ENCODE measurements at regions not wholly inside any gene's neighbourhood (a gene's known extent, or its start where the extent isn't known, plus 50 kb on each side); places are given as distances from the start of the nearest gene placed in this dataset.
A peak's percentile ranks its signal among the peaks of the same experiment; 100 is the strongest.

- no peaks in the 10 kb centered on the region for H3K9me3 ChIP-seq (ENCODE audit: control extremely low read depth in 1 of 5, control insufficient read depth in 4 of 5, insufficient read depth in 2 of 5, low read depth in 1 of 5, low read length in 4 of 5)
- H3K36me3 ChIP-seq (ENCODE audit: control insufficient read depth in 4 of 4, insufficient read depth in 4 of 4, low read length in 3 of 4) = no peaks in the 10 kb centered on the region
- no peak overlapping the region for H3K4me3 ChIP-seq (ENCODE audit: control insufficient read depth in 1 of 7, extremely low read depth in 1 of 7, insufficient read depth in 4 of 7, low read depth in 2 of 7, low read length in 6 of 7)
- H3K27me3 ChIP-seq (replicated peaks in 2 of 5; ENCODE audit: control insufficient read depth in 4 of 5, insufficient read depth in 5 of 5, low read length in 4 of 5) = no peaks in the 10 kb centered on the region
- no peak overlapping the region for H3K27ac ChIP-seq (ENCODE audit: insufficient read depth in 1 of 2, low read depth in 1 of 2, low read length in 2 of 2, poor library complexity in 1 of 2, severe bottlenecking in 2 of 2)
- no peaks in the 10 kb centered on the region for H3K4me1 ChIP-seq (ENCODE audit: control extremely low read depth in 1 of 4, control insufficient read depth in 4 of 4, insufficient read depth in 4 of 4, low read length in 3 of 4)
- WGBS (ENCODE audit: insufficient coverage) = no CpG with 5 or more reads among the region's 2 CpGs
- DNase-seq = no peak
- ChIA-PET POLR2A (no interaction called here), CTCF (no interaction called here)
These were observed 1344.4 kb upstream of the CELF4 start for GRCh38 chr18:38909972-38910371.

DNA sequence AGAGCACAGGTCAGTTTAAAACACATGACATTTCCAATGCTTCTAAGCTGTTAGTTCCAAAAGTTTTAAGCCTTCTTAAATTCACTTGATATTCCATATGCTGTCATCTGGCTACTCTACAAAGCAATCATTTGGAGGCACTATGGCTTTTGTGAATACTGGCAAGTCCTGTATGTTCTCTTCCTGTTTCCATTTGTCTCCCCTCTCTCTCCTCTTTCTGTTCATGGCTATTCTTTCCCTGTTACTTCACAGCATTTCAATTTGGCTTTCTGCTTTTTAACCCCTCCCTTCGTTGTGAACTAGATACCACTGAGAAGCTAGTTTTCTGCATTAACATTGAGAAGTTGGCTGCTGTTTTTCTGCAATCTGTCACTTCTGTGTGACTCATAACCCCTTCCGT is 1337.2 kb upstream of the CELF4 start:
- H3K36me3 ChIP-seq (ENCODE audit: control insufficient read depth in 4 of 4, insufficient read depth in 4 of 4, low read length in 3 of 4) = no peaks in the 10 kb centered on the region
- no peak for DNase-seq
- H3K4me1 ChIP-seq (ENCODE audit: control extremely low read depth in 1 of 4, control insufficient read depth in 4 of 4, insufficient read depth in 4 of 4, low read length in 3 of 4) = no peaks in the 10 kb centered on the region
- no peaks in the 10 kb centered on the region for H3K27me3 ChIP-seq (replicated peaks in 2 of 5; ENCODE audit: control insufficient read depth in 4 of 5, insufficient read depth in 5 of 5, low read length in 4 of 5)
- H3K9me3 ChIP-seq (ENCODE audit: control extremely low read depth in 1 of 5, control insufficient read depth in 4 of 5, insufficient read depth in 2 of 5, low read depth in 1 of 5, low read length in 4 of 5) = no peaks in the 10 kb centered on the region
- 73% methylated on average over 2 of the region's 2 CpGs for WGBS (ENCODE audit: insufficient coverage)
- H3K27ac ChIP-seq (ENCODE audit: insufficient read depth in 1 of 2, low read depth in 1 of 2, low read length in 2 of 2, poor library complexity in 1 of 2, severe bottlenecking in 2 of 2) = no peak overlapping the region
- H3K4me3 ChIP-seq (ENCODE audit: control insufficient read depth in 1 of 7, extremely low read depth in 1 of 7, insufficient read depth in 4 of 7, low read depth in 2 of 7, low read length in 6 of 7) = no peak overlapping the region
- CTCF ChIA-PET = interaction anchor here (0.9 kb wide), 1 partner anchor 23 kb away, joined by 3 read pairs; no protein-coding TSS in a partner anchor
- POLR2A ChIA-PET = no interaction called here

- Histone ChIP-seq H3K4me3 (ENCODE audit: control insufficient read depth in 1 of 7, extremely low read depth in 1 of 7, insufficient read depth in 4 of 7, low read depth in 2 of 7, low read length in 6 of 7) (no peak overlapping the region), H3K27ac (ENCODE audit: insufficient read depth in 1 of 2, low read depth in 1 of 2, low read length in 2 of 2, poor library complexity in 1 of 2, severe bottlenecking in 2 of 2) (no peak overlapping the region), H3K36me3 (ENCODE audit: control insufficient read depth in 4 of 4, insufficient read depth in 4 of 4, low read length in 3 of 4) (no peaks in the 10 kb centered on the region), H3K27me3 (replicated peaks in 2 of 5; ENCODE audit: control insufficient read depth in 4 of 5, insufficient read depth in 5 of 5, low read length in 4 of 5) (no peaks in the 10 kb centered on the region), H3K4me1 (ENCODE audit: control extremely low read depth in 1 of 4, control insufficient read depth in 4 of 4, insufficient read depth in 4 of 4, low read length in 3 of 4) (no peaks in the 10 kb centered on the region), H3K9me3 (ENCODE audit: control extremely low read depth in 1 of 5, control insufficient read depth in 4 of 5, insufficient read depth in 2 of 5, low read depth in 1 of 5, low read length in 4 of 5) (peaks cover 0 to 2% (median 0%) of the 10 kb centered on the region in 5 experiments)
- no peak for DNase-seq
- WGBS (ENCODE audit: insufficient coverage) = 100% methylated on average over 3 of the region's 4 CpGs
- POLR2A ChIA-PET = no interaction called here
- CTCF ChIA-PET = no interaction called here
These were observed 1334.8 kb upstream of the CELF4 start for GRCh38 chr18:38900445-38900844.

GRCh38 chr18:38900031-38900430 is 1334.4 kb upstream of the CELF4 start:
- no peak overlapping the region for H3K27ac ChIP-seq (ENCODE audit: insufficient read depth in 1 of 2, low read depth in 1 of 2, low read length in 2 of 2, poor library complexity in 1 of 2, severe bottlenecking in 2 of 2)
- no peaks in the 10 kb centered on the region for H3K36me3 ChIP-seq (ENCODE audit: control insufficient read depth in 4 of 4, insufficient read depth in 4 of 4, low read length in 3 of 4)
- no peak overlapping the region for H3K4me3 ChIP-seq (ENCODE audit: control insufficient read depth in 1 of 7, extremely low read depth in 1 of 7, insufficient read depth in 4 of 7, low read depth in 2 of 7, low read length in 6 of 7)
- peaks cover 0 to 2% (median 0%) of the 10 kb centered on the region in 5 experiments for H3K9me3 ChIP-seq (ENCODE audit: control extremely low read depth in 1 of 5, control insufficient read depth in 4 of 5, insufficient read depth in 2 of 5, low read depth in 1 of 5, low read length in 4 of 5)
- H3K27me3 ChIP-seq (replicated peaks in 2 of 5; ENCODE audit: control insufficient read depth in 4 of 5, insufficient read depth in 5 of 5, low read length in 4 of 5) = no peaks in the 10 kb centered on the region
- no peaks in the 10 kb centered on the region for H3K4me1 ChIP-seq (ENCODE audit: control extremely low read depth in 1 of 4, control insufficient read depth in 4 of 4, insufficient read depth in 4 of 4, low read length in 3 of 4)
- peak; percentile 1 to 41 (median 21) for DNase-seq
- POLR2A ChIA-PET = no interaction called here
- no CpG with 5 or more reads among the region's 2 CpGs for WGBS (ENCODE audit: insufficient coverage)
- CTCF ChIA-PET = no interaction called here

GRCh38 chr18:38899252-38899651 is 1333.7 kb upstream of the CELF4 start:
- ChIA-PET POLR2A (no interaction called here), CTCF (no interaction called here)
- Histone ChIP-seq H3K4me1 (ENCODE audit: control extremely low read depth in 1 of 4, control insufficient read depth in 4 of 4, insufficient read depth in 4 of 4, low read length in 3 of 4) (no peaks in the 10 kb centered on the region), H3K27me3 (replicated peaks in 2 of 5; ENCODE audit: control insufficient read depth in 4 of 5, insufficient read depth in 5 of 5, low read length in 4 of 5) (no peaks in the 10 kb centered on the region), H3K27ac (ENCODE audit: insufficient read depth in 1 of 2, low read depth in 1 of 2, low read length in 2 of 2, poor library complexity in 1 of 2, severe bottlenecking in 2 of 2) (no peak overlapping the region), H3K36me3 (ENCODE audit: control insufficient read depth in 4 of 4, insufficient read depth in 4 of 4, low read length in 3 of 4) (no peaks in the 10 kb centered on the region), H3K4me3 (ENCODE audit: control insufficient read depth in 1 of 7, extremely low read depth in 1 of 7, insufficient read depth in 4 of 7, low read depth in 2 of 7, low read length in 6 of 7) (no peak overlapping the region), H3K9me3 (ENCODE audit: control extremely low read depth in 1 of 5, control insufficient read depth in 4 of 5, insufficient read depth in 2 of 5, low read depth in 1 of 5, low read length in 4 of 5) (peaks cover 0 to 2% (median 0%) of the 10 kb centered on the region in 5 experiments)
- 95% methylated on average over 2 of the region's 2 CpGs for WGBS (ENCODE audit: insufficient coverage)
- no peak for DNase-seq

GRCh38 chr18:38898167-38898566 is 1332.6 kb upstream of the CELF4 start:
- no peak overlapping the region for H3K4me3 ChIP-seq (ENCODE audit: control insufficient read depth in 1 of 7, extremely low read depth in 1 of 7, insufficient read depth in 4 of 7, low read depth in 2 of 7, low read length in 6 of 7)
- H3K27me3 ChIP-seq (replicated peaks in 2 of 5; ENCODE audit: control insufficient read depth in 4 of 5, insufficient read depth in 5 of 5, low read length in 4 of 5) = no peaks in the 10 kb centered on the region
- 92% methylated on average over 3 of the region's 3 CpGs for whole genome bisulfite sequencing (ENCODE audit: insufficient coverage)
- no peaks in the 10 kb centered on the region for H3K4me1 ChIP-seq (ENCODE audit: control extremely low read depth in 1 of 4, control insufficient read depth in 4 of 4, insufficient read depth in 4 of 4, low read length in 3 of 4)
- H3K27ac ChIP-seq (ENCODE audit: insufficient read depth in 1 of 2, low read depth in 1 of 2, low read length in 2 of 2, poor library complexity in 1 of 2, severe bottlenecking in 2 of 2) = no peak overlapping the region
- ChIA-PET CTCF (no interaction called here), POLR2A (no interaction called here)
- peaks cover 0 to 2% (median 0%) of the 10 kb centered on the region in 4 experiments for H3K36me3 ChIP-seq (ENCODE audit: control insufficient read depth in 4 of 4, insufficient read depth in 4 of 4, low read length in 3 of 4)
- peaks cover 0 to 2% (median 0%) of the 10 kb centered on the region in 5 experiments for H3K9me3 ChIP-seq (ENCODE audit: control extremely low read depth in 1 of 5, control insufficient read depth in 4 of 5, insufficient read depth in 2 of 5, low read depth in 1 of 5, low read length in 4 of 5)
- no peak for DNase-seq

DNA sequence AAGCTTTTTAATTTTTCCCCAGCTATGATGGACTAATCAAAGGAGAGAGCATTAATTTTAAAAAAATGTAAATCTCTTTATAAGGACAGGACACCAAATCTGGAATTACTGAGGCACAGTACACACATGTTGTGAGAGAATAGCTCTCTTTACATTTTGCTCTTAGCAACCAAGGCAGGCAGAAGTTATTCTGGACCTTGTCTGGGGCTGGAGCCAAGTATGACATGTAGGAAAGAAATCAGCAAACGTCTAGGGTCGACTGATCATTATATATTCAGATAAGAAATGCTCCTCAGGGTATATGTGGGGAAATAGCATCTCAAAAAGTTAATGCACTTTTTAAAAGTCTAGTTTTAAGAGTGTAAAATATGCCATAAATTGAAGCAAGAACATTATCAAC is 1330.0 kb upstream of the CELF4 start:
- Histone ChIP-seq H3K4me3 (ENCODE audit: control insufficient read depth in 1 of 7, extremely low read depth in 1 of 7, insufficient read depth in 4 of 7, low read depth in 2 of 7, low read length in 6 of 7) (no peak overlapping the region), H3K27me3 (replicated peaks in 2 of 5; ENCODE audit: control insufficient read depth in 4 of 5, insufficient read depth in 5 of 5, low read length in 4 of 5) (no peaks in the 10 kb centered on the region), H3K27ac (ENCODE audit: insufficient read depth in 1 of 2, low read depth in 1 of 2, low read length in 2 of 2, poor library complexity in 1 of 2, severe bottlenecking in 2 of 2) (no peak overlapping the region), H3K9me3 (ENCODE audit: control extremely low read depth in 1 of 5, control insufficient read depth in 4 of 5, insufficient read depth in 2 of 5, low read depth in 1 of 5, low read length in 4 of 5) (peaks cover 0 to 2% (median 0%) of the 10 kb centered on the region in 5 experiments), H3K4me1 (ENCODE audit: control extremely low read depth in 1 of 4, control insufficient read depth in 4 of 4, insufficient read depth in 4 of 4, low read length in 3 of 4) (no peaks in the 10 kb centered on the region), H3K36me3 (ENCODE audit: control insufficient read depth in 4 of 4, insufficient read depth in 4 of 4, low read length in 3 of 4) (peaks cover 0 to 2% (median 0%) of the 10 kb centered on the region in 4 experiments)
- ChIA-PET CTCF (no interaction called here), POLR2A (no interaction called here)
- no peak for DNase-seq
- WGBS (ENCODE audit: insufficient coverage) = no CpG with 5 or more reads among the region's 2 CpGs
